ENCODE measurements at regions not wholly inside any gene's neighbourhood (a gene's known extent, or its start where the extent isn't known, plus 50 kb on each side); places are given as distances from the start of the nearest gene placed in this dataset.
A peak's percentile ranks its signal among the peaks of the same experiment; 100 is the strongest.

- no peak for DNase-seq (ENCODE audit: low spot score)
- no peak overlapping the region for H3K27ac ChIP-seq
- ChIA-PET POLR2A (ENCODE audit: low non-redundant PET) (no interaction called here), CTCF (no interaction called here)
- TF ChIP-seq CTCF (conservative IDR thresholded peaks at IDR 0.05; ENCODE audit: low read depth) = no peak
These were observed 352.8 kb downstream of the KLF12 start for GRCh38 chr13:73781384-73781783.

GRCh38 chr13:73779881-73780280 is 354.3 kb downstream of the KLF12 start:
- ChIA-PET CTCF (no interaction called here), POLR2A (ENCODE audit: low non-redundant PET) (interaction anchor here (0.6 kb wide), 1 partner anchor 664 kb away, joined by 3 read pairs; no protein-coding TSS in a partner anchor)

GRCh38 chr13:73778242-73778864 is 355.9 kb downstream of the KLF12 start:
- POLR2A ChIA-PET (ENCODE audit: low non-redundant PET) = no interaction called here
- TF ChIP-seq CTCF (conservative IDR thresholded peaks at IDR 0.05; ENCODE audit: low read depth) = no peak

More at GRCh38 chr13:73779881-73780280, 354.3 kb downstream of the KLF12 start:
- no peak for TF ChIP-seq CTCF (conservative IDR thresholded peaks at IDR 0.05; ENCODE audit: low read depth)
- no peak overlapping the region for H3K27ac ChIP-seq
- no peak for DNase-seq (ENCODE audit: low spot score)

GRCh38 chr13:73777134-73777533 is 357.1 kb downstream of the KLF12 start:
- CTCF ChIA-PET = no interaction called here
- no peak for DNase-seq (ENCODE audit: low spot score)
- H3K27ac ChIP-seq = no peak overlapping the region
- POLR2A ChIA-PET (ENCODE audit: low non-redundant PET) = no interaction called here
- TF ChIP-seq CTCF (conservative IDR thresholded peaks at IDR 0.05; ENCODE audit: low read depth) = no peak

More at GRCh38 chr13:73778242-73778864, 355.9 kb downstream of the KLF12 start:
- no peak for DNase-seq (ENCODE audit: low spot score)
- H3K27ac ChIP-seq = no peak overlapping the region
- CTCF ChIA-PET = interaction anchor here (0.9 kb wide), 1 partner anchor 48 kb away, joined by 4 read pairs; no protein-coding TSS in a partner anchor

GRCh38 chr13:73776151-73776785 is 357.9 kb downstream of the KLF12 start:
- DNase-seq (ENCODE audit: low spot score) = no peak
- no peak overlapping the region for H3K27ac ChIP-seq
- no peak for TF ChIP-seq CTCF (conservative IDR thresholded peaks at IDR 0.05; ENCODE audit: low read depth)
- CTCF ChIA-PET = no interaction called here
- POLR2A ChIA-PET (ENCODE audit: low non-redundant PET) = no interaction called here

GRCh38 chr13:73773168-73773549 is 361.0 kb downstream of the KLF12 start:
- ChIA-PET POLR2A (ENCODE audit: low non-redundant PET) (no interaction called here), CTCF (interaction anchor here (0.6 kb wide), 1 partner anchor 42 kb away, joined by 3 read pairs; no protein-coding TSS in a partner anchor)
- TF ChIP-seq CTCF (conservative IDR thresholded peaks at IDR 0.05; ENCODE audit: low read depth) = no peak
- H3K27ac ChIP-seq = no peak overlapping the region
- DNase-seq (ENCODE audit: low spot score) = peak; percentile 4

Measured in RWPE1 (cell line).